ENCODE measurements at regions not wholly inside any gene's neighbourhood (a gene's known extent, or its start where the extent isn't known, plus 50 kb on each side); places are given as distances from the start of the nearest gene placed in this dataset.
"Not testable (repeated sequence)": the region's sequence is repeated elsewhere in the genome, so short reads cannot be mapped to it uniquely, and the experiment has no call there.

- not testable (repeated sequence) for H3K9ac ChIP-seq (ENCODE audit: low read depth, low read length); H3K9me3 ChIP-seq (ENCODE audit: control insufficient read depth, insufficient read depth, low read length); H3K4me1 ChIP-seq (ENCODE audit: insufficient read depth, low read length); H3K36me3 ChIP-seq (ENCODE audit: insufficient read depth, low read length)
Measured at GRCh38 chr12:38238328-38238727, 78.2 kb upstream of the ALG10B start.

DNA sequence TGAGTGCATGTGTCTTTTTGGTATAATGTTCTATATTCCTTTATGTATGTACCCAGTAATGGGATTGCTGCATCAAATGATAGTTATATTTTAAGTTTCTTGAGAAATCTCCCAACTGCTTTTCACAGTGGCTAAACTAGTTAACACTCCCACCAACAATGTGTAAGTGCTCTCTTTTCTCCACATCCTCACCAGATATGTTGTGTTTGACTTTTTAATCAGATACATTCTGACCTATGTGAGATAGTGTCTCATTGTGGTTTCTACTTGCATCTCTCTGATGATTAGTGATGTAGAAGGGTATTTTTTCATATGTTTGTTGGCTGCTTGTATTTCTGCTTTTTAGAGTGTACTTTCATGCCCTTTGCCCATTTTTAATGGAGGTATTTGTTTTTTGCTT lies 62.8 kb upstream of the ALG10B start:
- Histone ChIP-seq H3K4me1 (ENCODE audit: insufficient read depth, low read length) (no peaks in the 10 kb centered on the region), H3K9me3 (ENCODE audit: control insufficient read depth, insufficient read depth, low read length) (no peaks in the 10 kb centered on the region), H3K9ac (ENCODE audit: low read depth, low read length) (no peak overlapping the region), H3K36me3 (ENCODE audit: insufficient read depth, low read length) (no peaks in the 10 kb centered on the region)

- no peaks in the 10 kb centered on the region for H3K36me3 ChIP-seq (ENCODE audit: insufficient read depth, low read length)
- no peak overlapping the region for H3K9ac ChIP-seq (ENCODE audit: low read depth, low read length)
- H3K4me1 ChIP-seq (ENCODE audit: insufficient read depth, low read length) = no peaks in the 10 kb centered on the region
- no peaks in the 10 kb centered on the region for H3K9me3 ChIP-seq (ENCODE audit: control insufficient read depth, insufficient read depth, low read length)
Measured at GRCh38 chr12:38258411-38258810, 58.2 kb upstream of the ALG10B start.

All from ES-I3 (cell line).